HG03342 (cell line): ENCODE measurements at regions not wholly inside any gene's neighbourhood (a gene's known extent, or its start where the extent isn't known, plus 50 kb on each side); places are given as distances from the start of the nearest gene placed in this dataset.

Experiments used
- ATAC-seq: cut with Tn5 transposase; IDR thresholded peaks from one replicate; pipeline ENCODE4 v1.9.1; 2021; ENCODE audit warnings: mild to moderate bottlenecking, moderate library complexity; ENCODE audit not compliant: unreplicated experiment

- no peak for ATAC-seq
Observed at GRCh38 chr13:91178099-91178498, 169.4 kb upstream of the MIR17HG start.

- no peak for ATAC-seq
Observed at GRCh38 chr13:91181892-91182291, 165.6 kb upstream of the MIR17HG start.

- ATAC-seq = no peak
Observed at GRCh38 chr13:91184244-91184926, 163.1 kb upstream of the MIR17HG start.

- no peak for ATAC-seq
Observed at GRCh38 chr13:91185294-91185863, 162.1 kb upstream of the MIR17HG start.

- ATAC-seq = no peak
Observed at GRCh38 chr13:91187522-91187921, 160.0 kb upstream of the MIR17HG start.

- ATAC-seq = no peak
Observed at GRCh38 chr13:91189506-91189905, 158.0 kb upstream of the MIR17HG start.

GRCh38 chr13:91193358-91193757 is 154.1 kb upstream of the MIR17HG start:
- no peak for ATAC-seq

GRCh38 chr13:91195789-91196188 is 151.7 kb upstream of the MIR17HG start:
- ATAC-seq = no peak

GRCh38 chr13:91196958-91197357 is 150.5 kb upstream of the MIR17HG start:
- no peak for ATAC-seq

GRCh38 chr13:91199866-91200265 is 147.6 kb upstream of the MIR17HG start:
- no peak for ATAC-seq

GRCh38 chr13:91200486-91200885 is 147.0 kb upstream of the MIR17HG start:
- no peak for ATAC-seq

- ATAC-seq = no peak
Observed at GRCh38 chr13:91203430-91203829, 144.1 kb upstream of the MIR17HG start.

GRCh38 chr13:91207261-91207660 is 140.2 kb upstream of the MIR17HG start:
- ATAC-seq = no peak

- no peak for ATAC-seq
Observed at GRCh38 chr13:91211510-91211909, 136.0 kb upstream of the MIR17HG start.

GRCh38 chr13:91212231-91212630 is 135.3 kb upstream of the MIR17HG start:
- no peak for ATAC-seq

- ATAC-seq = no peak
Observed at GRCh38 chr13:91214031-91214430, 133.5 kb upstream of the MIR17HG start.

GRCh38 chr13:91216928-91217700 is 130.4 kb upstream of the MIR17HG start:
- ATAC-seq = no peak

GRCh38 chr13:91219201-91219600 is 128.3 kb upstream of the MIR17HG start:
- ATAC-seq = no peak

- no peak for ATAC-seq
Observed at GRCh38 chr13:91220872-91221271, 126.6 kb upstream of the MIR17HG start.

GRCh38 chr13:91228108-91228507 is 119.4 kb upstream of the MIR17HG start:
- no peak for ATAC-seq

GRCh38 chr13:91228940-91229339 is 118.5 kb upstream of the MIR17HG start:
- no peak for ATAC-seq

- no peak for ATAC-seq
Observed at GRCh38 chr13:91232716-91233115, 114.8 kb upstream of the MIR17HG start.
